Activated B cell treated with CpG ODN at 0.5 μM for 24 hours (primary cell): ENCODE measurements at regions not wholly inside any gene's neighbourhood (a gene's known extent, or its start where the extent isn't known, plus 50 kb on each side); places are given as distances from the start of the nearest gene placed in this dataset.

ENCODE experiments used
- ATAC-seq: fragments of 200-7000 bp; cut with Tn5 transposase; one replicate; pipeline ENCODE4 v1.10.0; 2021; ENCODE audit warnings: low read depth, mild to moderate bottlenecking, moderate library complexity
- CTCF ChIA-PET: fragments of 350-600 bp; sonication (Branson Sonifier 250); formaldehyde crosslinking; loops from one replicate; lab custom pipeline; 2021; ENCODE audit warnings: antibody characterized with exemption; lab: Charles Lee
- POLR2A ChIA-PET: fragments of 350-600 bp; sonication (Branson Sonifier 250); formaldehyde crosslinking; loops from one replicate; lab custom pipeline; 2021; ENCODE audit warnings: antibody characterized with exemption; lab: Charles Lee
- DNase-seq: peaks from one replicate; pipeline ENCODE4 v3.0.0; 2022
- H3K27ac Mint-ChIP-seq: one replicate; pipeline ENCODE4 v1.8.0; 2020; ENCODE audit warnings: mixed read lengths
- H3K27me3 Mint-ChIP-seq: one replicate; pipeline ENCODE4 v1.8.0; 2021; ENCODE audit warnings: mixed read lengths
- H3K36me3 Mint-ChIP-seq: one replicate; pipeline ENCODE4 v1.8.0; 2021; ENCODE audit warnings: low read depth, mixed read lengths
- H3K4me1 Mint-ChIP-seq: one replicate; pipeline ENCODE4 v1.8.0; 2021; ENCODE audit warnings: mixed read lengths
- H3K4me3 Mint-ChIP-seq: one replicate; pipeline ENCODE4 v1.8.0; 2020; ENCODE audit warnings: mild to moderate bottlenecking, mixed read lengths
- H3K9me3 Mint-ChIP-seq: one replicate; pipeline ENCODE4 v1.8.0; 2020; ENCODE audit warnings: mixed read lengths
- CTCF ChIP-seq: fragments of 200-600 bp; IDR thresholded peaks from one replicate; pipeline ENCODE4 v1.8.0; 2022; ENCODE audit warnings: antibody characterized with exemption, mild to moderate bottlenecking
- intact Hi-C: fragments of 100-400 bp; cut with micrococcal nuclease; formaldehyde crosslinking; loops from one replicate; pipeline ENCODE4 v1.15.1; 2024

- H3K4me1 Mint-ChIP-seq: no peaks in the 10 kb centered on the region
- H3K4me3 Mint-ChIP-seq: no peak overlapping the region
- H3K36me3 Mint-ChIP-seq: no peaks in the 10 kb centered on the region
- intact Hi-C loops: no loop called here
- TF ChIP-seq CTCF: no peak
- POLR2A ChIA-PET: no interaction called here
- DNase-seq (no peak), ATAC-seq (no peak)
- H3K27ac Mint-ChIP-seq: no peak overlapping the region
- no peaks in the 10 kb centered on the region for H3K27me3 Mint-ChIP-seq
- CTCF ChIA-PET: no interaction called here
- peaks cover 6% of the 10 kb centered on the region for H3K9me3 Mint-ChIP-seq
Measured at GRCh38 chr11:116335078-116335477, 437.7 kb downstream of the BUD13 start.

GRCh38 chr11:116334596-116334995 lies 438.2 kb downstream of the BUD13 start:
- H3K27ac Mint-ChIP-seq: no peak overlapping the region
- no peak overlapping the region for H3K4me3 Mint-ChIP-seq
- H3K36me3 Mint-ChIP-seq: no peaks in the 10 kb centered on the region
- intact Hi-C loops: no loop called here
- ATAC-seq: no peak
- DNase-seq: no peak
- peaks cover 6% of the 10 kb centered on the region for H3K9me3 Mint-ChIP-seq
- ChIA-PET POLR2A (no interaction called here), CTCF (no interaction called here)
- no peaks in the 10 kb centered on the region for H3K4me1 Mint-ChIP-seq
- TF ChIP-seq CTCF: no peak
- H3K27me3 Mint-ChIP-seq: no peaks in the 10 kb centered on the region

GRCh38 chr11:116333001-116333535 lies 439.7 kb downstream of the BUD13 start:
- Mint-ChIP-seq H3K36me3 (no peaks in the 10 kb centered on the region), H3K27ac (no peak overlapping the region), H3K4me1 (no peaks in the 10 kb centered on the region), H3K9me3 (peaks cover 6% of the 10 kb centered on the region), H3K27me3 (peaks cover 3% of the 10 kb centered on the region), H3K4me3 (no peak overlapping the region)
- DNase-seq (no peak), ATAC-seq (no peak)
- no peak for TF ChIP-seq CTCF
- POLR2A ChIA-PET: no interaction called here
- intact Hi-C loops: no loop called here
- CTCF ChIA-PET: no interaction called here

GRCh38 chr11:116332391-116332790 lies 440.4 kb downstream of the BUD13 start:
- POLR2A ChIA-PET: no interaction called here
- Mint-ChIP-seq H3K27me3 (peaks cover 3% of the 10 kb centered on the region), H3K27ac (no peak overlapping the region), H3K36me3 (no peaks in the 10 kb centered on the region), H3K4me3 (no peak overlapping the region), H3K9me3 (peaks cover 3% of the 10 kb centered on the region), H3K4me1 (no peaks in the 10 kb centered on the region)
- ATAC-seq (no peak), DNase-seq (no peak)
- no peak for TF ChIP-seq CTCF
- CTCF ChIA-PET: no interaction called here
- intact Hi-C loops: no loop called here

DNA sequence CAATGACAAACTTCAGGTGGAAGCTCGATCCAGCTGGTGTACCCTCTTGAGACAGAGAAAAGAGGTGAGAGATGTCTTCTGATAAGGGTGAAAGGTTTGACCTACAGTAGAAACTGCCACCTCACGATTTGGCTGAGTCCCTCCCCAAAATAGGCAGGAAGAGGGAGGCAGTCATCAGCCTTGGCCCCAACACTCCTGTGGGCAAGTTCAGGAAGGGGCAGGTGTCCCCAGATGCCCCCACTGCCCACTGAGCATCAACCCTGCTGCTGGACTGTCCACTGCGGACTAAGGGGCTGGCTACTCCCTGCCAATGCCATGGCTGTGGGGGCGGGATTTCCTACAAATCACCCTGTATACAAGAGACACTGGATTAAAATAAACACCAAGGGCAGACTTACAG lies 441.4 kb downstream of the BUD13 start:
- H3K9me3 Mint-ChIP-seq: no peaks in the 10 kb centered on the region
- ATAC-seq (no peak), DNase-seq (no peak)
- H3K4me1 Mint-ChIP-seq: no peaks in the 10 kb centered on the region
- ChIA-PET CTCF (no interaction called here), POLR2A (no interaction called here)
- no peaks in the 10 kb centered on the region for H3K36me3 Mint-ChIP-seq
- TF ChIP-seq CTCF: no peak
- H3K27ac Mint-ChIP-seq: no peak overlapping the region
- peaks cover 3% of the 10 kb centered on the region for H3K27me3 Mint-ChIP-seq
- H3K4me3 Mint-ChIP-seq: no peak overlapping the region
- intact Hi-C loops: no loop called here
